Astrocyte of the cerebellum (primary cell): ENCODE measurements at regions not wholly inside any gene's neighbourhood (a gene's known extent, or its start where the extent isn't known, plus 50 kb on each side); places are given as distances from the start of the nearest gene placed in this dataset.

Experiments
- DNase-seq: peaks from one replicate; pipeline ENCODE4 v3.0.0-alpha.2; 2011; ENCODE audit warnings: low read depth
- H3K4me3 ChIP-seq: 2 replicates; pipeline ENCODE4 v1.5.1; 2011; ENCODE audit warnings: mild to moderate bottlenecking, low read depth, low read length, moderate library complexity
- in situ Hi-C: cut with HindIII; loops from 2 replicates; pipeline ENCODE4 v1.10.0; 2017; ENCODE audit warnings: low sequenced_read_pairs
- TF ChIP-seq, protein P1 (sequence below): IDR thresholded peaks from 2 replicates; pipeline ENCODE4 v1.5.1; 2012; ENCODE audit warnings: low read length, low read depth, moderate library complexity, mild to moderate bottlenecking; ENCODE audit errors: missing control alignments

- TF ChIP-seq, protein P1, sequence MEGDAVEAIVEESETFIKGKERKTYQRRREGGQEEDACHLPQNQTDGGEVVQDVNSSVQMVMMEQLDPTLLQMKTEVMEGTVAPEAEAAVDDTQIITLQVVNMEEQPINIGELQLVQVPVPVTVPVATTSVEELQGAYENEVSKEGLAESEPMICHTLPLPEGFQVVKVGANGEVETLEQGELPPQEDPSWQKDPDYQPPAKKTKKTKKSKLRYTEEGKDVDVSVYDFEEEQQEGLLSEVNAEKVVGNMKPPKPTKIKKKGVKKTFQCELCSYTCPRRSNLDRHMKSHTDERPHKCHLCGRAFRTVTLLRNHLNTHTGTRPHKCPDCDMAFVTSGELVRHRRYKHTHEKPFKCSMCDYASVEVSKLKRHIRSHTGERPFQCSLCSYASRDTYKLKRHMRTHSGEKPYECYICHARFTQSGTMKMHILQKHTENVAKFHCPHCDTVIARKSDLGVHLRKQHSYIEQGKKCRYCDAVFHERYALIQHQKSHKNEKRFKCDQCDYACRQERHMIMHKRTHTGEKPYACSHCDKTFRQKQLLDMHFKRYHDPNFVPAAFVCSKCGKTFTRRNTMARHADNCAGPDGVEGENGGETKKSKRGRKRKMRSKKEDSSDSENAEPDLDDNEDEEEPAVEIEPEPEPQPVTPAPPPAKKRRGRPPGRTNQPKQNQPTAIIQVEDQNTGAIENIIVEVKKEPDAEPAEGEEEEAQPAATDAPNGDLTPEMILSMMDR: no peak
- in situ Hi-C loops: no loop called here
- H3K4me3 ChIP-seq: no peak overlapping the region
- DNase-seq: no peak
Measured at GRCh38 chr19:30145467-30145866, 203.4 kb downstream of the URI1 start.

DNA sequence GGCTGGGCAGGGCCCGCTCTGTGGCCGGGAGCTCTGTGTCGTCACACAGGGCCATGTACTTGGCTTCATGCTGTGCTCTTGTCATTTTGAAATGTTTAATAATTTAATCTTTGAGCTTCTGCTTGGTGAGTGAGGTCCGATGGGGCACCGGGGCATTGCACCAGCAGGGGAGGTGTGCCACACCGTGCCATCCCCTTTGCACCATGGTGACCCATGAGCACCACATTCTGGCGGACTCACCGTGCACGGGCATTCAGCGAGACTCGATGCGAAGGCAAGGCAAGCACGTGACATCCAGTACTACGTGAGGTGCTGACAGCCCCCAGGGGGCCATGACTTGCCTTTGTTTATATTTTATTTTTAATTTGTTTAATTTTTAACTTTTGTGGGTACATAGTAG, 204.3 kb downstream of the URI1 start:
- DNase-seq: no peak
- TF ChIP-seq, protein P1: no peak
- H3K4me3 ChIP-seq: no peak overlapping the region
- in situ Hi-C loops: no loop called here

GRCh38 chr19:30148039-30148790, 206.2 kb downstream of the URI1 start:
- TF ChIP-seq, protein P1: no peak
- no peak for DNase-seq
- H3K4me3 ChIP-seq: no peak overlapping the region
- in situ Hi-C loops: no loop called here

- H3K4me3 ChIP-seq: no peak overlapping the region
- no peak for DNase-seq
- in situ Hi-C loops: no loop called here
- TF ChIP-seq, protein P1: no peak
Measured at GRCh38 chr19:30148803-30149202, 206.8 kb downstream of the URI1 start.

DNA sequence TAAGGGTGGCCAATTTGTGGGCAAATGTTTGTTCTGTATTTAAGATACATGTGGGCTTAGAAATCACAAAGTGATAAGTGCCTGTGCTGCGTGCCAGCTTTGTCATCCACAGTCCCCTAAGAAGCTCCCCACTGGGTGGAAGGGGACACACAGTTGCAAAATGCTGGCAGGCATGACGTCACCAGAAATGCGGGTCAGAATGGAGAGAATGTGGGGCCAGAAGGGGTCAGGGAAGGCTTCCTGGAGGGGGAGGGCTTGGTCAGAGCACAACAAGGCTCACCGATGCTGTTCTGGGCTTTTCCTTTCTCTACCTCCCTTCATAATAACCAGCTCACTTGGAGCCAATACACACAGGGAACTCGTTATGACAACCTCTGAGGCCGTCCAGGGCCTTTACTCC, 207.3 kb downstream of the URI1 start:
- TF ChIP-seq, protein P1: no peak
- DNase-seq: no peak
- no peak overlapping the region for H3K4me3 ChIP-seq
- in situ Hi-C loops: no loop called here

DNA sequence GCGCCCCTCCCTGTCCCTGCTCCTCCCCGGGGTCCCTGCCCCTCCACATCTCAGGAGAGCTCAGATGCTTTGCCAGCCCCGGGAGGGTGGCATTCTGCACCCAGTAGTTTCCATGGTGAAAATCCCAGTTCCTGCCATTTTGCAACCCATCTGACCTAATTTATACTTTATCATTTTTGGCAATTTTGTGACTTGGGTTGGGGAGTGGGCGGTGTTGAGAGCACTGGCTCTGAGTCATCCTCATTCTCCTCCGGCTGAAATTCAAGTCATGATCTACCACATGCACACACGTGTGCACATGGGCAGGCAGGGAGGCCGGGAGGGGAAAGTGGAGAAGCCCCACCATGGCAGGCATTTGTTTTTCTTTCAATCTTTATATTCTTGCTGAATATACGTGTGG, 208.6 kb downstream of the URI1 start:
- TF ChIP-seq, protein P1: no peak

DNA sequence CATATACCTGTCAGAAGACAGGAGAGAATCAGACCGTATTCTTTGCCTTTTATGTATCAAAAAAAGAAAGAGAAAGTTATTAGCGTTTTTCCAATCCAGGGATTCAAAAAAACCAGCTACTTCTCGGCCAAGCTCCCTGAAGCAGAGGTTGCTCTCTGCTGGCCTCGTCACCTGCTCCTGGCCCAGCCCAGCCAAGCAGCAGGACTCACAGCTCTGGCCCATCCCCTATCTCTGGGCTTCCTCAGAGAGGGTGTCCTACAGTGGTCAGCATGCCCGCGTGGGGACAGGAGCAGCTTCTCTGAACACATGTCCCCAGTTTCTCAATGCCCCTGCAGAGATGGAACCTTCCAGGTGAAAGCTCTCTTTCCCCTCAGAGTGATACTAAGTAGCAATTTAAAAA, 209.0 kb downstream of the URI1 start:
- in situ Hi-C loops: no loop called here
- TF ChIP-seq, protein P1: no peak
- H3K4me3 ChIP-seq: no peak overlapping the region
- DNase-seq: no peak

More for the DNA sequence above, 208.6 kb downstream of the URI1 start:
- H3K4me3 ChIP-seq: no peak overlapping the region
- in situ Hi-C loops: no loop called here
- no peak for DNase-seq
